NCI-H510A treated with DMSO at 0.1 percent for 48 hours (cell line): ENCODE measurements at regions not wholly inside any gene's neighbourhood (a gene's known extent, or its start where the extent isn't known, plus 50 kb on each side); places are given as distances from the start of the nearest gene placed in this dataset.
"Not testable (repeated sequence)": the region's sequence is repeated elsewhere in the genome, so short reads cannot be mapped to it uniquely, and the experiment has no call there.

Experiments
- DNase-seq: peaks from one replicate; lab custom pipeline; 2025; lab: John Stamatoyannopoulos, UW

- DNase-seq, result no peak
Measured at GRCh38 chr1:172918478-172918877, 132.3 kb downstream of the TNFSF18 start.

GRCh38 chr1:172926070-172926469, 124.7 kb downstream of the TNFSF18 start:
- no peak for DNase-seq

GRCh38 chr1:172928412-172928811, 122.3 kb downstream of the TNFSF18 start:
- no peak for DNase-seq

DNA sequence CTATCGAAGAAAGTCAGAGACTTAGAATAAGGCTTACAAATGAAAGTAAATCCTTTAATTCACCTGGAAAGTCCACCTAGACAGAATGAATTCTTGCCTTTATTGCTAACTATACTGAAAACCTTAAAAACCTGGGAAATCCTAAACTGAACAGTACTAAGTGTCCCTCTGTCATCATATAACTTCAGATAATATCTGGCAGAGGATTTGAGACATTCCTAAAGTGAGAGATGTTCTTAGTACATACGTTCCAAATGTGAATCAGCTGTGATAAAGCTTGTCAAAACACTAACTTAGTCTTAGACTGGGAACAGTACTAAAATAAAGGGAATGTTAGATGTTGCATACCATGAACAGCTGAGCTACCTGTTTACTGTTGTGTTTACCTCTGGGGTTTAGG, 121.7 kb downstream of the TNFSF18 start:
- no peak for DNase-seq

DNA sequence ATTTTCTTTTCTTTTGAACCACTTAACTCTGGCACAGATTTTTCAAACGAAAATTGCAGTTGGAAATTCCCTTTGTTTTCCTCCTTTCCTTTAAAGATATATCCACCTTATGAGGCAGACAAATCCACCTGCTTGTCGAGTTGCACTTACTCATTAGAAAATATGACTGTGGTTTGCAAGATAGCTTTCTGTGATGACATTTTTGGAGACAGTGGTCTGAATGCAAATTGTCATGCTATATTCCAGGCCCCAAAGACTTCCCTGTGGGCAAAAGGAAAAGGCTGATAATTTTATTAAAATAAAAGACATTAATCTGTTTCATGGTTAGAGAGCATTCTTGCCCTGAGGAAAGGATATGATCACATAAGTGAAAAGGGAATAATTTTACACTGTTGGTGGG, 120.6 kb downstream of the TNFSF18 start:
- DNase-seq, result no peak

DNA sequence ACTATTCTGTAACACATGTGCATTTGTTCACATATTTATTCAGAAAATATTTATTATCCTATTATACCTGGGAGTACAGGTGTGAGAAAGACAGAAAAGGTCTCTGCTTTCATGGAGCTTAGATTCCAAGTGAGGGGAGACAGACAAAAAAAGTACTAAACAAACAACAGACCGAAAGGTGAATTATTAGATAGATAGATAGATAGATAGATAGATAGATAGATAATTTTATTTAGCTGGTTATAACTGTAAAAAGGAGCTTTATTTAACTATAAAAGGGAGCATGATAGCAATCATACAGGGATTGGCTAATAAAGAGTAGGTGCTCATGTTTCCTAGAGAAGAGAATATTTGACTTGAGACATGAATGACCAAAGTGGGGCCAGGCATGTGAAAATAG, 119.4 kb downstream of the TNFSF18 start:
- no peak for DNase-seq

GRCh38 chr1:172931761-172932160, 119.0 kb downstream of the TNFSF18 start:
- no peak for DNase-seq

DNA sequence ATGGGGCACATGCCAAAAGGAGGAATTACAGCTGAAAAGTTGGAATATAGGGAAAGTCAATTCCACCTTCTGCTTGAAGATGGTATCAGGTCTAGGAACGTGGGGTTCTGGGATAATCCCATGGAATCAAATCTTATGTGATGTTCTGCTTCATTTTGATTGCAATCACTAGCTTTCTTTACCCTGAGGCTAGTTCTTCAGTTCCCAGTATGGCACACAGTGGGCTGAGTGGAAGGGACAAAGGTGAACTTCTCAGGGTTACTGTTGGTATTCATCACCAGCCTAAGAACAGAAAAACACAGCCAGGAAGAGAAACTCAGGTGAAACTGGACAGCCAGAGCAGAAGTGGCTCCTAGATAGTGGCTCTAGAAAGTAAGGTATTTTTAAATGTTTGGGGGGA, 117.8 kb downstream of the TNFSF18 start:
- DNase-seq, result no peak

GRCh38 chr1:172934417-172934762, 116.4 kb downstream of the TNFSF18 start:
- no peak for DNase-seq

DNA sequence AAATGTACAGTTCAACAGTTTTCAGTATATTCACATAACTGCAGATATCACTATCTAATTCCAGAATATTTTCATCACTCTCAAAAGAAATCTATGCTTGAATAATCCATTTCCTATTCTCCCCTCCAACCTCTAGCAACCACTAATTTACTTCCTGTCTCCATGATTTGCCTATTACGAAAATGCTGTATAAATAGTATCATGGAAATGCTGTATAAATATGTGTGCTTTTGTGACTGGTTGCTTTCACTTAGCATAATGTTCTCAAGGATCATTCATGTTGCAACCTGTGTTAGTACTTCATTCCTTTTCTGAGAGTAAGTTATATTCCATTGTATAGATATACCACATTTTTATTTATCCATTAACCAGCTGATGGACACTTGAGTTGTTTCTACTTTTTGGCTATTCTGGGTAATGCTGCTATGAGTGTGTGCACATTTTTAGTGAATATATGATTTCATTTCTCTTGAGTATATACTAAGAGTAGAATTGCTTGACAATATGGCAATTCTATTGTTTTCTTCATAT, 115.6 kb downstream of the TNFSF18 start:
- DNase-seq, result no peak

GRCh38 chr1:172936088-172936645, 114.6 kb downstream of the TNFSF18 start:
- no peak for DNase-seq

DNA sequence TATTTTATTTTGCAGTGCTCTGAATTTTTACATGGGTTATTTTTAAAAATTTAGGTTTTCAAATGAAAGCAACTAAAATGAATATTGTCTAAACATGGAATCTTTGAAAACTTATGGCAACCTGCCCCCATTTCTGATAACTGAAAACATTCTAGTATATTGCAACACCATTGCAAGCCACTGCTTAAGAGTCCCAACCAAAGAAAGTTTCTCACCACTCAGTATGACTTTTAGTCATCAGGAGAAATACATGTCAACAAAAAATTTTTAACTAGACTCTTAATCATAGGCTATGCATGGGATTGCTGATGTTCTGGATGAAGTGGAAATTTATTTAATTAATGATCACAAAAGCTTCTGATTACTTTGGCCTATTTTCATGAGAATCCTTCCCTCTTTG, 112.1 kb downstream of the TNFSF18 start:
- no peak for DNase-seq

- no peak for DNase-seq
Measured at GRCh38 chr1:172939475-172939874, 111.3 kb downstream of the TNFSF18 start.

GRCh38 chr1:172940174-172940855, 110.4 kb downstream of the TNFSF18 start:
- no peak for DNase-seq

- DNase-seq, result no peak
Measured at GRCh38 chr1:172941471-172941870, 109.3 kb downstream of the TNFSF18 start.

DNA sequence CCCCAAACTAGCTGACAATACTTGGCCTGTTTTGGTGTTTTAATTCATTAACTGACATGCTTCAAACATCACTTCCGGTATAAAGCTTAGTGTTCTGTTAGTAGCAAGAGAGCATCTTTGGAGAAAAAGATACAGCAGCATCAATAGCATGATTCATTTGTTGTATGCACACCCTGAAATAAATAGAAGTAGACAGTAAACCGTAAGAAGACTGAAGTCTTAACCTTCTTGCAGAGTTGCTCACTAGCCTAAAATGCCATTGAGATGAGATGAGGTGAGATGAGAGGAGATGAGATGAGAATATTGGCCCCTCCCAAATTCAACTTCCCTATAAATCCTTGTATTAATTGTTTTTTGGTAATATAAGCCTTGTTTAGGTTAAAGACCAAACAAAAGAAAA, 108.8 kb downstream of the TNFSF18 start:
- DNase-seq, result no peak

- not testable (repeated sequence) for DNase-seq
Measured at GRCh38 chr1:172943138-172943537, 107.6 kb downstream of the TNFSF18 start.

DNA sequence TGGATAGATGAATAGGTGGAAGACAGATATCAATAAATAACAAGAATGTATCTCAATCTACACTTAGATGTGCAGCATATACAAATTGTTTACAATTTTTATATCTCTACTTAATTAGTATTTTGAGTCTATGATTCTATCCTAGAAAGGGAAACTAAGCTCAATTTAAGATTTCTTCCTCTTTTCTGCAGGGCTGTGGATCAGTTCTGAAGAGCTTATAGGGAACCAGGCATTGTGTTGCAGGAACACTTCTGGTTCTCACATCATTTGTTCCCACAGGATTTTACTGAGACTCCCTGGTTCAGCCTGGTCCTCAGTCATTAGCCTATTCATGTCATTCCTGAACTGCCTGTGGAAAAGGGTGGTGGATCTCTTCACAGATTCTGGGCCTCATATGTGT, 105.8 kb downstream of the TNFSF18 start:
- no peak for DNase-seq

GRCh38 chr1:172946814-172947507, 103.8 kb downstream of the TNFSF18 start:
- DNase-seq, result no peak

DNA sequence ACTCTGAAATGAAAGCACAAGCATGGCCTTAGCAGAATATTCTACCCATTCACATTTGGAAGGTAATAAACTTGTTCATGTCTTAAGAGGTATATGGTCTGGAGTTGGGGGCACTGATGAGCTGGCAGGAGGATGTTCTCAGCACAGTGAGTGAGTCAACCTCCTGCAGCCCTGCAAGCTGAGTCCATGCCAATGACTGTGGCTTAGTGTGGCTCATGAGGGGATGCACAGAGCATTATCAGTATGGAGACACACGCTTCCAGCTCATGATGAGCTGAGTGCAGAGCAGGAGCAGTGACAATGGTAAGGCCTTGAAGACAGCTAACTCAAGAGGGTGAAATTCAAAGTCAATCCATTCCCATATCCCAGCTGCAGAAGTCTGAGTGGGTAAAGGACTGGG, 102.3 kb downstream of the TNFSF18 start:
- DNase-seq, result no peak

GRCh38 chr1:172949096-172949495, 101.6 kb downstream of the TNFSF18 start:
- DNase-seq, result no peak

DNA sequence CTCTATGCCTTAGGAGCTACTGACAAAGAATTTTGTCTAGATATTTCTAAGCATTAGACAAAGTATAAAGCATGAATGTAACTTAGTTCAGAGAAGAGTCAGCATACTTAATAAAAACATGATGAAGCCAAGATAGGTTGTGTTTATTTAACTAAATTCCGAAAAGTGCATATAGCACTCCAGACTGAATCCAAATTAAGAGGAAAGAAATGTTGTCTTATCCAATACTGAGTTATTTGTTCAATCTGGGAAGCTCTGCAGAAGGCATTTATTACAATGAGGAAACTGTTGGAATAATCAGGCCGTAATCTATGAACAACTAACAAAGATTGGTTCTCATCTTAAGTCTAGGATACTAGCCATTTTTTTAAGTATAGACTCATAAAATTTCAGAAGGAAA, 100.2 kb downstream of the TNFSF18 start:
- no peak for DNase-seq

DNA sequence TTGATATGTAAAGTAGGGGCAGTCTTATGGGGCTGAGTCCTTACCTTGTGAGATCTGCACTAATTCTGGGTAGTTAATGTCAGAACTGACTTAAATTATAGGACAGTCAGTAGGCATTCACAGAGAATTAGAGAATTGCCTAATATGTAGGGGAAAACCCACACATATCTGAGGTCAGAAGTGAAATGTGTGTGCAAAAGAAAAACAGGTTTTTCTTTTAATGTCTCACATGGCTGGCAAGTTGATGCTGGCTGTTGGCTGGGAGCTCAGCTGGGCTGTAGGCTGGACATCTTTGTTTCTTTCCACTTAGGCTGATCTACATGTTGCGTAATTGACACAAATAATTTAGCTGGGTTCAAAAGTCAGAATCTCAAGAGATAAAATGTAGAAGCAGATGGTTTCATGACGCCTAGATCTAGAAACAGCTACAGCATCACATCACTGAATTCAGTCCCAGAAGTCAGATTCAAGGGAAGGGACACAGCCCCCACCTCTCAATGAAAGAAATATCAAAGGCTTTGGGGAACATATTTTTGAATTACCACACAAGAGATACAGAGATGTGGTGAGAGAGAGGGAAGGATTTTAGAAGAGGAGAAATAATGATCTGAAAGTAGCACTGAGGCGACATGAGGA, 98.9 kb downstream of the TNFSF18 start:
- no peak for DNase-seq
